ENCODE measurements at regions not wholly inside any gene's neighbourhood (a gene's known extent, or its start where the extent isn't known, plus 50 kb on each side); places are given as distances from the start of the nearest gene placed in this dataset.

DNA sequence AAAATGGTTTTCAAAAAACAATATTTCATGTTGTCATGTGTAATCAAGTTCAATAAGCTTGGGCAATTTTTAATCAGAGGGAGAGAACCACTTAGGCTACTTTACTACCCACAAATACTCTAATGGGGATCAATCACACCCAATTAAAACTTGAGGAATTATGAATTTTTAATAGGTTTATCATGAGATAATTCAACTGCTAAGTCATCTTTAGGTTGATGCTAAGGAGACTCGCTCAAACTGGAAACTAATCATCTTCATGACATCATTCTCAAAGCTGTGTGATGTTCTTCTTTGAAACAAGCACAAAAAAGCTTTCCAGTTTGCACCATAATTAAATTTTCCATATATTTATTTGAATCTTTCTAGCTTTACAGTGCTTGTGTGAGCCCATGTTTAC, 867.5 kb downstream of the MAT2B start:
- Histone ChIP-seq H3K27me3 (no peaks in the 10 kb centered on the region), H3K27ac (no peak overlapping the region), H3K4me1 (no peaks in the 10 kb centered on the region), H3K36me3 (no peaks in the 10 kb centered on the region), H3K4me3 (no peak overlapping the region), H3K9me3 (no peaks in the 10 kb centered on the region)
- DNase-seq, result no peak
- intact Hi-C loops (cut with DNase I; ENCODE audit: low total_unique reads) (no loop called here), in situ Hi-C loops (cut with MboI; ENCODE audit: low sequenced_read_pairs in 4 of 4) (no loop called here)
- ATAC-seq, result no peak
- TF ChIP-seq, protein P1, sequence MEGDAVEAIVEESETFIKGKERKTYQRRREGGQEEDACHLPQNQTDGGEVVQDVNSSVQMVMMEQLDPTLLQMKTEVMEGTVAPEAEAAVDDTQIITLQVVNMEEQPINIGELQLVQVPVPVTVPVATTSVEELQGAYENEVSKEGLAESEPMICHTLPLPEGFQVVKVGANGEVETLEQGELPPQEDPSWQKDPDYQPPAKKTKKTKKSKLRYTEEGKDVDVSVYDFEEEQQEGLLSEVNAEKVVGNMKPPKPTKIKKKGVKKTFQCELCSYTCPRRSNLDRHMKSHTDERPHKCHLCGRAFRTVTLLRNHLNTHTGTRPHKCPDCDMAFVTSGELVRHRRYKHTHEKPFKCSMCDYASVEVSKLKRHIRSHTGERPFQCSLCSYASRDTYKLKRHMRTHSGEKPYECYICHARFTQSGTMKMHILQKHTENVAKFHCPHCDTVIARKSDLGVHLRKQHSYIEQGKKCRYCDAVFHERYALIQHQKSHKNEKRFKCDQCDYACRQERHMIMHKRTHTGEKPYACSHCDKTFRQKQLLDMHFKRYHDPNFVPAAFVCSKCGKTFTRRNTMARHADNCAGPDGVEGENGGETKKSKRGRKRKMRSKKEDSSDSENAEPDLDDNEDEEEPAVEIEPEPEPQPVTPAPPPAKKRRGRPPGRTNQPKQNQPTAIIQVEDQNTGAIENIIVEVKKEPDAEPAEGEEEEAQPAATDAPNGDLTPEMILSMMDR (IDR thresholded peaks at IDR 0.05 in 4 of 5, conservative IDR thresholded peaks at IDR 0.05 in 1 of 5), result no peak
- no peak for TF ChIP-seq POLR2A (IDR thresholded peaks at IDR 0.05)

DNA sequence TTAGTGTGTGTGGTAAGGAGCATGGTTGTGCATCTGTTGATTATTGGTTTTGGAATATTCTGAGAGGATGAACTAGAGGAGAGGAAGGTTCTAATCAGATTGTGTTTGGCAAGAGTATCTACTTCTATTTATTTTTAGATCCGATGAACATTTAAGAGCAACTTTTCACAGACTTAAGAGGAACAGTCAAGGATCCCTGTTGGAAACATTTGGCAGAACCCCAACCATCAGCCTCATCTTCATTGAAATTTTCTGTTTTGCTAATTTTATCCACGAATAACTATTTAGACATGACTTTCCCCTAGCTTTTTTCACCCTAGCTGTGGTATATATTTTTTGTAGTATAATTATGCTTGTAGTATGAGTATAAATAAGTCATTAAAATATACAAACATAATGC, 868.5 kb downstream of the MAT2B start:
- intact Hi-C loops (cut with DNase I; ENCODE audit: low total_unique reads) (no loop called here), in situ Hi-C loops (cut with MboI; ENCODE audit: low sequenced_read_pairs in 4 of 4) (no loop called here)
- H3K27ac ChIP-seq, result no peak overlapping the region
- TF ChIP-seq POLR2A (IDR thresholded peaks at IDR 0.05), result no peak
- TF ChIP-seq, protein P1 (IDR thresholded peaks at IDR 0.05 in 4 of 5, conservative IDR thresholded peaks at IDR 0.05 in 1 of 5), result no peak
- no peaks in the 10 kb centered on the region for H3K4me1 ChIP-seq
- H3K27me3 ChIP-seq, result no peaks in the 10 kb centered on the region
- DNase-seq (no peak), ATAC-seq (no peak)
- no peak overlapping the region for H3K4me3 ChIP-seq
- H3K9me3 ChIP-seq, result no peaks in the 10 kb centered on the region
- no peaks in the 10 kb centered on the region for H3K36me3 ChIP-seq

DNA sequence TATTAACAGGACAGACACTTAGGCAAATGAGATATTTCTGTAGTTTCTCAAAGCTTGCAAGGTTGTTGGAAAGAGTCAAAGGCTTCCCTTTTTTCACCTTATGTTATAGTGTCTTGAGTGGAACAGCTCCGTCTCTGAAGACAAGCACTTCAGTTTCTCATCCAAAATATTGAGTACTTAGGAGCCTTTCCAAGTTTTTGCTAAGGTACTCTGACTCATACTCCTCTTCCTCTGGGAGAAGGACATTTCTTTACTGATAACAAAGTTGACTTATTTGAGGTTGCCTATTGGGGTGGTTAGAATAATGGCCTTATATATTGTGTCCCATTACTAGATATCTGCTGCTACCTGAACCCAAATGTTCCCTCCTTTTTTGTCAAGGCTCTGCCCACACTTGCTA, 869.6 kb downstream of the MAT2B start:
- Histone ChIP-seq H3K27me3 (no peaks in the 10 kb centered on the region), H3K4me1 (no peaks in the 10 kb centered on the region), H3K36me3 (no peaks in the 10 kb centered on the region), H3K27ac (no peak overlapping the region), H3K4me3 (no peak overlapping the region), H3K9me3 (no peaks in the 10 kb centered on the region)
- in situ Hi-C loops (cut with MboI; ENCODE audit: low sequenced_read_pairs in 4 of 4), result no loop called here
- ATAC-seq (no peak), DNase-seq (no peak)
- TF ChIP-seq, protein P1 (IDR thresholded peaks at IDR 0.05 in 4 of 5, conservative IDR thresholded peaks at IDR 0.05 in 1 of 5), result no peak
- TF ChIP-seq POLR2A (IDR thresholded peaks at IDR 0.05), result no peak
- intact Hi-C loops (cut with DNase I; ENCODE audit: low total_unique reads), result no loop called here

DNA sequence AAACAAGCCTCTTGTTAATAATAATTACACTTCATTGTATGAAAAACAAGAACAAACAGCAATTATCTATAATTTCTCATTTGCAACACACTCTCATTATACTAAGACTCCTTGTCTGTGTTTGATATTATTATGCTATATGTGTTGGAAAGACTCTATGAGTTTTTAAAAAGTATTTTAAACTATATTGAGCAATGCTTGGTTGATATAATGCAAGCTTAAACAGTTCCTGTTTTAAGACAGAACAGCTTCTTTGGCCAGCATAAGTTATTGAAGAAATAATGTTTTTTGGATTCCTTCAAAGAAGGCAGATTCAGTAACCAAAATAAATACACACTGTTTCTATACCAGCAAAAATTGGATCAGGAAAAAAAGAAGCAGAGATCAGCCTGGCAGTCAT, 871.4 kb downstream of the MAT2B start:
- no peaks in the 10 kb centered on the region for H3K36me3 ChIP-seq
- H3K27me3 ChIP-seq, result no peaks in the 10 kb centered on the region
- in situ Hi-C loops (cut with MboI; ENCODE audit: low sequenced_read_pairs in 4 of 4), result no loop called here
- H3K9me3 ChIP-seq, result peaks cover 0 to 4% (median 0%) of the 10 kb centered on the region in 3 donors
- intact Hi-C loops (cut with DNase I; ENCODE audit: low total_unique reads), result no loop called here
- ATAC-seq (no peak), DNase-seq (no peak)
- TF ChIP-seq, protein P1 (IDR thresholded peaks at IDR 0.05 in 4 of 5, conservative IDR thresholded peaks at IDR 0.05 in 1 of 5), result no peak
- TF ChIP-seq POLR2A (IDR thresholded peaks at IDR 0.05), result no peak
- no peak overlapping the region for H3K4me3 ChIP-seq
- H3K4me1 ChIP-seq, result no peaks in the 10 kb centered on the region
- H3K27ac ChIP-seq, result no peak overlapping the region

DNA sequence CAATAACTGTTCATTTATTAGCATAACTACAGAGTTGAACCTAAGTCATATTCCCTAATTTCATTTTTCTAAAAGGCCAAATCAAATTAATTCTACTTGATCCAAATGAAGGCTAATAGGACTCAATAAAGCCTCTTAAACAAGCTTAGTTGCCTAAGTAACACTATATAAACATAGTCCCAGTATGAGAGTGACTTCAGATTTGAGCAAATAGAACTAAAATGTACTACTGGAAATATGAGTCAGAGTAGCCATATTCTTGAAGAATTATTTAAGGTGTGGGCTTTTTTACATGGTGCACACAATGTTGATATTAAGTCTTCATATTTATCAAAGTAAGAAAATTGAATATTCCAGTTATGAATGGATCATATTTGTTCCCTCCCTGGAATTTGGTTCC, 872.3 kb downstream of the MAT2B start:
- no peaks in the 10 kb centered on the region for H3K4me1 ChIP-seq
- H3K4me3 ChIP-seq, result no peak overlapping the region
- intact Hi-C loops (cut with DNase I; ENCODE audit: low total_unique reads) (no loop called here), in situ Hi-C loops (cut with MboI; ENCODE audit: low sequenced_read_pairs in 4 of 4) (no loop called here)
- H3K9me3 ChIP-seq, result peaks cover 0 to 4% (median 0%) of the 10 kb centered on the region in 3 donors
- DNase-seq (no peak), ATAC-seq (no peak)
- no peaks in the 10 kb centered on the region for H3K27me3 ChIP-seq
- H3K36me3 ChIP-seq, result no peaks in the 10 kb centered on the region
- TF ChIP-seq, protein P1 (IDR thresholded peaks at IDR 0.05 in 4 of 5, conservative IDR thresholded peaks at IDR 0.05 in 1 of 5), result no peak
- TF ChIP-seq POLR2A (IDR thresholded peaks at IDR 0.05), result no peak
- H3K27ac ChIP-seq, result no peak overlapping the region

All from gastrocnemius medialis (tissue), 4 donors.